Mesenchymal stem cell (in vitro differentiated cells and primary cell): ENCODE measurements at regions not wholly inside any gene's neighbourhood (a gene's known extent, or its start where the extent isn't known, plus 50 kb on each side); places are given as distances from the start of the nearest gene placed in this dataset.
A peak's percentile ranks its signal among the peaks of the same experiment; 100 is the strongest.

Source experiments
- DNase-seq: peaks from one replicate; pipeline ENCODE4 v3.0.0-alpha.2; 2013
- H2AFZ ChIP-seq: one replicate; pipeline ENCODE4 v1.6.1; 2013; ENCODE audit warnings: low read depth, mild to moderate bottlenecking, control low read depth, inconsistent platforms, low read length, moderate library complexity
- H2AK5ac ChIP-seq: 2 replicates; pipeline ENCODE4 v1.6.1; 2013; ENCODE audit warnings: low read length, moderate library complexity, mild to moderate bottlenecking, inconsistent platforms; ENCODE audit not compliant: severe bottlenecking
- H2BK120ac ChIP-seq: one replicate; pipeline ENCODE4 v1.6.1; 2013; ENCODE audit warnings: low read depth, mild to moderate bottlenecking, inconsistent platforms, low read length, moderate library complexity
- H2BK12ac ChIP-seq, 2 experiments: one replicate each; pipeline ENCODE4 v1.6.1; 2013; ENCODE audit warnings: inconsistent platforms in 2 of 2, low read length in 2 of 2, mild to moderate bottlenecking in 2 of 2, moderate library complexity in 2 of 2, control low read depth in 1 of 2
- H2BK15ac ChIP-seq: one replicate; pipeline ENCODE4 v1.6.1; 2013; ENCODE audit warnings: mild to moderate bottlenecking, low read depth, inconsistent platforms; ENCODE audit not compliant: poor library complexity, severe bottlenecking
- H2BK5ac ChIP-seq: 2 replicates; pipeline ENCODE4 v1.6.1; 2013; ENCODE audit warnings: low read depth, mild to moderate bottlenecking, low read length, control low read depth, inconsistent platforms; ENCODE audit not compliant: poor library complexity, severe bottlenecking
- H3K14ac ChIP-seq, 2 experiments: one replicate each; pipeline ENCODE4 v1.6.1; 2013; ENCODE audit warnings: inconsistent platforms in 2 of 2, low read length in 2 of 2, control low read depth in 1 of 2, mild to moderate bottlenecking in 1 of 2, moderate library complexity in 1 of 2
- H3K18ac ChIP-seq, 2 experiments: one replicate each; pipeline ENCODE4 v1.6.1; 2013; ENCODE audit warnings: inconsistent platforms in 2 of 2, low read length in 2 of 2, control low read depth in 1 of 2, low read depth in 1 of 2, mild to moderate bottlenecking in 1 of 2
- H3K23ac ChIP-seq, 2 experiments: one replicate each; pipeline ENCODE4 v1.6.1; 2013; ENCODE audit warnings: inconsistent platforms in 2 of 2, low read length in 2 of 2, mild to moderate bottlenecking in 2 of 2, moderate library complexity in 2 of 2, control low read depth in 1 of 2
- H3K27ac ChIP-seq: 2 replicates; pipeline ENCODE4 v1.5.1; 2013; ENCODE audit warnings: mild to moderate bottlenecking, moderate library complexity, low read length, control low read depth, inconsistent platforms; ENCODE audit not compliant: poor library complexity, severe bottlenecking
- H3K27me3 ChIP-seq, 2 experiments: 2 replicates each; pipeline versions ENCODE4 v1.6.1 to v1.7.0; 2013; ENCODE audit warnings: low read length in 2 of 2, mild to moderate bottlenecking in 2 of 2, moderate library complexity in 2 of 2, control low read depth in 1 of 2, inconsistent platforms in 1 of 2; ENCODE audit not compliant: control insufficient read depth in 1 of 2, insufficient read depth in 1 of 2
- H3K36me3 ChIP-seq, 2 experiments: 2 replicates each; pipeline versions ENCODE4 v1.6.1 to v1.7.0; 2013; ENCODE audit warnings: low read length in 2 of 2, control low read depth in 1 of 2, inconsistent platforms in 1 of 2, low read depth in 1 of 2, mild to moderate bottlenecking in 1 of 2; ENCODE audit not compliant: insufficient read depth in 2 of 2, control insufficient read depth in 1 of 2
- H3K4ac ChIP-seq, 2 experiments: one replicate each; pipeline ENCODE4 v1.6.1; 2013; ENCODE audit warnings: inconsistent platforms in 2 of 2, low read length in 2 of 2, mild to moderate bottlenecking in 2 of 2, moderate library complexity in 2 of 2, control low read depth in 1 of 2, low read depth in 1 of 2
- H3K4me1 ChIP-seq: 2 replicates; pipeline ENCODE4 v1.6.1; 2013; ENCODE audit warnings: low read depth, low read length, control low read depth; ENCODE audit not compliant: control insufficient read depth, insufficient read depth
- H3K4me2 ChIP-seq: 2 replicates; pipeline ENCODE4 v1.6.1; 2013; ENCODE audit warnings: low read length, mild to moderate bottlenecking, inconsistent platforms; ENCODE audit not compliant: poor library complexity, severe bottlenecking
- H3K4me3 ChIP-seq, 2 experiments: 2 replicates each; pipeline versions ENCODE4 v1.5.1 to v1.7.0; 2013; ENCODE audit warnings: low read length in 2 of 2, mild to moderate bottlenecking in 2 of 2, control low read depth in 1 of 2, low read depth in 1 of 2; ENCODE audit not compliant: insufficient read depth in 1 of 2
- H3K79me1 ChIP-seq: replicated peaks from 2 replicates; pipeline ENCODE4 v1.6.1; 2013; ENCODE audit warnings: mild to moderate bottlenecking, control low read depth, low read length, inconsistent platforms; ENCODE audit not compliant: poor library complexity, severe bottlenecking
- H3K9ac ChIP-seq: 2 replicates; pipeline ENCODE4 v1.7.0; 2013; ENCODE audit warnings: mild to moderate bottlenecking, low read length, moderate library complexity
- H3K9me3 ChIP-seq: 2 replicates; pipeline ENCODE4 v1.7.0; 2013; ENCODE audit warnings: mild to moderate bottlenecking, low read length; ENCODE audit not compliant: control insufficient read depth
- H4K8ac ChIP-seq: one replicate; pipeline ENCODE4 v1.6.1; 2013; ENCODE audit warnings: inconsistent platforms, mild to moderate bottlenecking, low read length, moderate library complexity
- H4K91ac ChIP-seq: one replicate; pipeline ENCODE4 v1.6.1; 2013; ENCODE audit warnings: mild to moderate bottlenecking, low read length, inconsistent platforms
- WGBS: methylation state at CpG from one replicate; pipeline ENCODE4 v1.1.7; 2013; ENCODE audit warnings: mixed read lengths; 5-methylcytosine and 5-hydroxymethylcytosine counted together

DNA sequence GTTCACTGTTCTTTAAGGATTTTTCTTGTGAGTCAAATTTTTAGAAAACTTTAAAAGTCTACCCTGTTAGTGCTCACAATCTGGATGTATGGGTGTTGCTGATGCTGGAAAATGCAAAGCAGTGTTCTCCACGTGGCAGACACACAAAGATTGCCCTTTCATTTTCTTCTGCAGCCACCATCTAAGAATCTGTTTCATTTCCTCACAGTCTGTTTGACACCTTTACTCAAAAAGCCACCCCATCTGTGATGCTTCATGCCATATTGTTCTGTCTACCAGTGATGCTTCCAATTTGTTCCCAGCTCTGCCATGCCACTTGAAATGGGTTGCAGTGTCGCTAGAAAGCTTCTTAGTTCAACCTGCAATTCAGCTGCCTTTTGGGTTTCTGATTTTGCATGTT lies 464.2 kb upstream of the UBE2E3 start:
- Histone ChIP-seq H2BK12ac (no peak overlapping the region), H3K18ac (no peak overlapping the region), H4K91ac (no peak overlapping the region), H3K4me1 (no peaks in the 10 kb centered on the region), H3K27ac (no peak overlapping the region), H3K79me1 (no peaks in the 10 kb centered on the region), H3K9ac (no peak overlapping the region), H3K4me2 (no peak overlapping the region), H3K4ac (no peak overlapping the region), H2BK15ac (no peak overlapping the region), H3K27me3 (no peaks in the 10 kb centered on the region), H3K36me3 (no peaks in the 10 kb centered on the region), H2AK5ac (no peak overlapping the region), H3K4me3 (no peak overlapping the region), H4K8ac (no peak overlapping the region), H2BK120ac (no peak overlapping the region), H2AFZ (no peak overlapping the region), H2BK5ac (no peak overlapping the region), H3K14ac (no peak overlapping the region), H3K9me3 (peaks cover 11% of the 10 kb centered on the region), H3K23ac (no peak overlapping the region)
- WGBS, result 80% methylated on average over 2 of the region's 2 CpGs
- DNase-seq, result no peak

DNA sequence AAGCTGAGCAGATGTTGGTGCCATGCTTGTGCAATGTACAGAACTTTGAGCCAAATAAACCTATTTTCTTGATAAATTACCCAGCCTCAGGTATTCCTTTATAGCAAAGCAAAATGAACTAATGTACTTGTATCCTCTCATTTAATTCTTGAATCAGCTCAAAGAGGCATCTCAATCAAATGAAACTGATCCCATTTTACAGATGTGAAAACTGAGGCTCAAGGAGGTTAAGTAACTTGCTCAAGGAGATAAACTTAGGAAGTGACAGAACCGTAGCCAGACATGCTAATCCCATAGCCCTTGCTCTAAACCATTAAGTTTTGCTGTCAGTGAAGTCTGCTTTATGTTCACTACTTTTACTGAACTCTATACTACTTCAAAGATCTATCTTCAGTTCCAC lies 467.0 kb upstream of the UBE2E3 start:
- H3K4me3 ChIP-seq, result no peak overlapping the region
- no peak overlapping the region for H3K4ac ChIP-seq
- no peak overlapping the region for H2BK120ac ChIP-seq
- H3K79me1 ChIP-seq, result no peaks in the 10 kb centered on the region
- no peak overlapping the region for H3K18ac ChIP-seq
- H2AFZ ChIP-seq, result no peak overlapping the region
- H3K27me3 ChIP-seq, result no peaks in the 10 kb centered on the region
- no peak overlapping the region for H3K27ac ChIP-seq
- DNase-seq, result no peak
- no peak overlapping the region for H3K4me2 ChIP-seq
- H3K9me3 ChIP-seq, result peaks cover 6% of the 10 kb centered on the region
- no peak overlapping the region for H3K9ac ChIP-seq
- H3K36me3 ChIP-seq, result no peaks in the 10 kb centered on the region
- H4K8ac ChIP-seq, result no peak overlapping the region
- H3K4me1 ChIP-seq, result no peaks in the 10 kb centered on the region
- no peak overlapping the region for H4K91ac ChIP-seq
- no peak overlapping the region for H3K14ac ChIP-seq
- H2AK5ac ChIP-seq, result no peak overlapping the region
- WGBS, result 95% methylated on average over 1 of the region's 1 CpG
- H2BK15ac ChIP-seq, result no peak overlapping the region
- no peak overlapping the region for H3K23ac ChIP-seq
- no peak overlapping the region for H2BK5ac ChIP-seq
- no peak overlapping the region for H2BK12ac ChIP-seq

DNA sequence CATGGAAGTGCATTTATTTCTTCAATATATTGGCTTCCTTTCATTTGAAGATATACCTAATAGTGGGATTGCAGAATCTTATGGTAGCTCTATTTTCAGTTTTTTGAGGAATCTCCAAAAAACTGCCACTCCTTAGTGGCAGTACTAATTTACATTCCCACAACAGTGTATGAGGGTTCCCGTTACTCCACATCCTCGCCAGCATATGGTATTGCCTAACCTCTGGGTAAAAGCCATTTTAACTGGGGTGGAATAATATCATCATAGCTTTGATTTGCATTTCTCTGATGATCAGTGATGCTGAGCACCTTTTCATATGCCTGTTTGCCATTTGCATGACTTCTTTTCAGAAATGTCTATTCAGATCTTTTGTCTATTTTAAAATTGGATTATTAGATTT lies 471.9 kb upstream of the UBE2E3 start:
- WGBS, result 92% methylated on average over 2 of the region's 2 CpGs
- Histone ChIP-seq H3K36me3 (no peaks in the 10 kb centered on the region), H2BK12ac (no peak overlapping the region)

DNA sequence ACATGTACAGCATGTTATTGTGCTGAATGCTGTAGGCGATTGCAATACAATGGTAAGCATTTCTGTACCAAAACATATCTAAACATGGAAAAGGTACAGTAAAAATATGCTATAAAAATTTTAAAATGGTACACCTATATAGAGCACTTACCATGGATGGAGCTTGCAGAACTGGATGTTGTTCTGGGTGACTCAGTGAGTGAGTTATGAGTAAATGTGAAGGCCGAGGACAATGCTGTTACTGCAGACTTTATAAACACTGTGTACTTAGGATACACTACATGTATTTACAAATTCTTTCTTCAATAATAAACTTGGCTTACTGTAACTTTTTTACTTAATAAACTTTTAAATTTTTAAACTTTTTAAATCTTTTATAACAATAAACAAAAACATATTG lies 473.4 kb upstream of the UBE2E3 start:
- DNase-seq, result peak; percentile 36
- Histone ChIP-seq H3K27ac (no peak overlapping the region), H3K4ac (no peak overlapping the region), H3K9me3 (no peaks in the 10 kb centered on the region), H3K18ac (no peak overlapping the region), H3K23ac (no peak overlapping the region), H4K8ac (no peak overlapping the region), H2AFZ (no peak overlapping the region), H3K27me3 (no peaks in the 10 kb centered on the region), H3K79me1 (no peaks in the 10 kb centered on the region), H3K4me2 (no peak overlapping the region), H3K14ac (no peak overlapping the region), H2BK5ac (no peak overlapping the region), H3K36me3 (no peaks in the 10 kb centered on the region), H3K4me1 (no peaks in the 10 kb centered on the region), H4K91ac (no peak overlapping the region), H2BK12ac (no peak overlapping the region), H2BK15ac (no peak overlapping the region), H2BK120ac (no peak overlapping the region), H2AK5ac (no peak overlapping the region), H3K4me3 (no peak overlapping the region), H3K9ac (no peak overlapping the region)
- WGBS, result no CpG with 5 or more reads among the region's 2 CpGs

More for the DNA sequence above, 471.9 kb upstream of the UBE2E3 start:
- no peak overlapping the region for H2BK120ac ChIP-seq
- H3K4ac ChIP-seq, result no peak overlapping the region
- H3K18ac ChIP-seq, result no peak overlapping the region
- H3K9ac ChIP-seq, result no peak overlapping the region
- H3K4me2 ChIP-seq, result no peak overlapping the region
- no peak overlapping the region for H3K27ac ChIP-seq
- no peak overlapping the region for H2BK5ac ChIP-seq
- no peak overlapping the region for H4K91ac ChIP-seq
- no peak overlapping the region for H2AFZ ChIP-seq
- no peak overlapping the region for H2AK5ac ChIP-seq
- no peaks in the 10 kb centered on the region for H3K4me1 ChIP-seq
- H3K9me3 ChIP-seq, result no peaks in the 10 kb centered on the region
- DNase-seq, result no peak
- no peak overlapping the region for H4K8ac ChIP-seq
- H3K79me1 ChIP-seq, result no peaks in the 10 kb centered on the region
- no peak overlapping the region for H3K23ac ChIP-seq
- H3K14ac ChIP-seq, result no peak overlapping the region
- H3K27me3 ChIP-seq, result no peaks in the 10 kb centered on the region
- H3K4me3 ChIP-seq, result no peak overlapping the region
- no peak overlapping the region for H2BK15ac ChIP-seq
